Effector CD4-positive, alpha-beta T cell (primary cell): ENCODE measurements at regions not wholly inside any gene's neighbourhood (a gene's known extent, or its start where the extent isn't known, plus 50 kb on each side); places are given as distances from the start of the nearest gene placed in this dataset.

Source experiments
- DNase-seq: peaks from one replicate; pipeline ENCODE4 v3.0.0-alpha.2; 2020

GRCh38 chr6:14031516-14031915, 86.1 kb upstream of the CD83 start:
- no peak for DNase-seq

- no peak for DNase-seq
Observed at GRCh38 chr6:14035071-14035847, 82.3 kb upstream of the CD83 start.

- no peak for DNase-seq
Observed at GRCh38 chr6:14035874-14036273, 81.7 kb upstream of the CD83 start.

GRCh38 chr6:14036911-14037310, 80.7 kb upstream of the CD83 start:
- no peak for DNase-seq

GRCh38 chr6:14037402-14038277, 79.9 kb upstream of the CD83 start:
- no peak for DNase-seq

GRCh38 chr6:14038467-14039437, 78.8 kb upstream of the CD83 start:
- no peak for DNase-seq

GRCh38 chr6:14040042-14040441, 77.5 kb upstream of the CD83 start:
- no peak for DNase-seq

GRCh38 chr6:14046476-14047068, 71.0 kb upstream of the CD83 start:
- DNase-seq = peak; percentile 15

GRCh38 chr6:14047151-14047740, 70.3 kb upstream of the CD83 start:
- DNase-seq = no peak

GRCh38 chr6:14048837-14049236, 68.7 kb upstream of the CD83 start:
- no peak for DNase-seq

GRCh38 chr6:14051355-14051754, 66.2 kb upstream of the CD83 start:
- DNase-seq = no peak

- no peak for DNase-seq
Observed at GRCh38 chr6:14053811-14054210, 63.8 kb upstream of the CD83 start.

GRCh38 chr6:14055541-14055940, 62.0 kb upstream of the CD83 start:
- no peak for DNase-seq

- no peak for DNase-seq
Observed at GRCh38 chr6:14058029-14058695, 59.4 kb upstream of the CD83 start.

- no peak for DNase-seq
Observed at GRCh38 chr6:14058735-14059134, 58.8 kb upstream of the CD83 start.

- no peak for DNase-seq
Observed at GRCh38 chr6:14059791-14060436, 57.7 kb upstream of the CD83 start.

- DNase-seq = no peak
Observed at GRCh38 chr6:14060971-14061370, 56.6 kb upstream of the CD83 start.

- DNase-seq = no peak
Observed at GRCh38 chr6:14061643-14062042, 55.9 kb upstream of the CD83 start.

GRCh38 chr6:14062345-14063029, 55.1 kb upstream of the CD83 start:
- DNase-seq = no peak

GRCh38 chr6:14063756-14064155, 53.8 kb upstream of the CD83 start:
- no peak for DNase-seq
